Neural crest cell (in vitro differentiated cells): ENCODE measurements at regions not wholly inside any gene's neighbourhood (a gene's known extent, or its start where the extent isn't known, plus 50 kb on each side); places are given as distances from the start of the nearest gene placed in this dataset.

Experiments
- DNase-seq: peaks from one replicate; pipeline ENCODE4 v3.0.0; 2021; ENCODE audit warnings: low read depth, mixed read lengths, low spot score
- H3K27ac Mint-ChIP-seq: one replicate; pipeline ENCODE4 v1.8.0; 2021; ENCODE audit warnings: mild to moderate bottlenecking, mixed read lengths; ENCODE audit not compliant: unreplicated experiment
- H3K27me3 Mint-ChIP-seq: 2 replicates; pipeline ENCODE4 v1.8.0; 2021; ENCODE audit warnings: low read depth, mild to moderate bottlenecking, mixed read lengths
- H3K36me3 Mint-ChIP-seq: 2 replicates; pipeline ENCODE4 v1.8.0; 2021; ENCODE audit warnings: low read depth, mild to moderate bottlenecking, mixed read lengths
- H3K4me1 Mint-ChIP-seq: 2 replicates; pipeline ENCODE4 v1.8.0; 2021; ENCODE audit warnings: mixed read lengths
- H3K4me3 Mint-ChIP-seq: one replicate; pipeline ENCODE4 v1.8.0; 2021; ENCODE audit warnings: mild to moderate bottlenecking, mixed read lengths
- H3K9me3 Mint-ChIP-seq: 2 replicates; pipeline ENCODE4 v1.8.0; 2021; ENCODE audit warnings: mixed read lengths
- TF ChIP-seq, protein P1 (sequence below): fragments of 200-600 bp; sonication (generic); conservative IDR thresholded peaks from 2 replicates; pipeline ENCODE4 v1.5.0; 2021; ENCODE audit warnings: antibody characterized with exemption, mild to moderate bottlenecking

DNA sequence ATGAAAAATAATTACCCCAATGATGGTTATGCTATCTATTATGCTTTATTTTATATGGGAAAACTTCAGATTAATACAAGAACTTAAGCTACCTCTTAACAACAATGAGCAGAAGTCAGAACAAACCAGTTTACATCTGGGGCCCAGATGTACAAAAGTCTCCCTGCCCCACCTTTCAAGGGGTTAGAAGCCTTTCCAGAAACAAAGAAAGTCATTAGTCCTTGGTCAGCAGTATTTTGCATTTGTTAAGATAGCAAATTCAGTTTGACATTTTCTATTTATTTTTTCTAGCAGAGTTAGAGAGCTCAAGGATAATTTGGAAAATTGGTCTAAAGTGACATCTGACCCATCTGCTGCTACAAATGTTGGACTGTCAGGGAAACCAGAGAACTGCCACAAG is 478.7 kb upstream of the UBE2E2 start:
- no peak for DNase-seq
- TF ChIP-seq, protein P1, sequence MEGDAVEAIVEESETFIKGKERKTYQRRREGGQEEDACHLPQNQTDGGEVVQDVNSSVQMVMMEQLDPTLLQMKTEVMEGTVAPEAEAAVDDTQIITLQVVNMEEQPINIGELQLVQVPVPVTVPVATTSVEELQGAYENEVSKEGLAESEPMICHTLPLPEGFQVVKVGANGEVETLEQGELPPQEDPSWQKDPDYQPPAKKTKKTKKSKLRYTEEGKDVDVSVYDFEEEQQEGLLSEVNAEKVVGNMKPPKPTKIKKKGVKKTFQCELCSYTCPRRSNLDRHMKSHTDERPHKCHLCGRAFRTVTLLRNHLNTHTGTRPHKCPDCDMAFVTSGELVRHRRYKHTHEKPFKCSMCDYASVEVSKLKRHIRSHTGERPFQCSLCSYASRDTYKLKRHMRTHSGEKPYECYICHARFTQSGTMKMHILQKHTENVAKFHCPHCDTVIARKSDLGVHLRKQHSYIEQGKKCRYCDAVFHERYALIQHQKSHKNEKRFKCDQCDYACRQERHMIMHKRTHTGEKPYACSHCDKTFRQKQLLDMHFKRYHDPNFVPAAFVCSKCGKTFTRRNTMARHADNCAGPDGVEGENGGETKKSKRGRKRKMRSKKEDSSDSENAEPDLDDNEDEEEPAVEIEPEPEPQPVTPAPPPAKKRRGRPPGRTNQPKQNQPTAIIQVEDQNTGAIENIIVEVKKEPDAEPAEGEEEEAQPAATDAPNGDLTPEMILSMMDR: no peak
- H3K9me3 Mint-ChIP-seq: peaks cover 2% of the 10 kb centered on the region
- no peak overlapping the region for H3K27ac Mint-ChIP-seq
- no peak overlapping the region for H3K4me3 Mint-ChIP-seq
- H3K4me1 Mint-ChIP-seq: no peaks in the 10 kb centered on the region
- peaks cover 2% of the 10 kb centered on the region for H3K27me3 Mint-ChIP-seq
- H3K36me3 Mint-ChIP-seq: no peaks in the 10 kb centered on the region

DNA sequence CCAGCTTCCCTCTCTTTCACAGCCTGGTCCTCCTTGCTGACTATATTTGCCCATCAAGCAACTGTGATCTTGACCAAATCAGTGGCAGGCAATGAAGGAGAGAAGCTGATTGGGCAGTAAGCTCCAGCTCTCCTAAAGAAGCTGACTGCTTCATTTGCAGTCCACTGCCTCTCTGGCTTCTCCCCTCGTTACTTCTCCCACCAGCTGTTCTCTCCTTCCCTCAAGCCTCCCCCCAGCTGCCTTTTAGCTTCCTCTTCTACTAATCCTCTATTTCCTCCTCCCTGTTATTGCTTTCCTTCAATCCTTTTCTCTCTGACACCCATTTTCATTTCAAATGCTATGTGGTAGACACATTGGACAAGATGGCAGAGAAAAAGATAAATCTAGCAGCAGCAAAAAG is 474.7 kb upstream of the UBE2E2 start:
- no peak overlapping the region for H3K27ac Mint-ChIP-seq
- no peaks in the 10 kb centered on the region for H3K4me1 Mint-ChIP-seq
- H3K36me3 Mint-ChIP-seq: peaks cover 2% of the 10 kb centered on the region
- no peak for DNase-seq
- H3K4me3 Mint-ChIP-seq: no peak overlapping the region
- peaks cover 3% of the 10 kb centered on the region for H3K9me3 Mint-ChIP-seq
- TF ChIP-seq, protein P1: no peak
- peaks cover 2% of the 10 kb centered on the region for H3K27me3 Mint-ChIP-seq

- Mint-ChIP-seq H3K27ac (no peak overlapping the region), H3K27me3 (peaks cover 2% of the 10 kb centered on the region), H3K4me3 (no peak overlapping the region), H3K36me3 (peaks cover 2% of the 10 kb centered on the region), H3K4me1 (no peaks in the 10 kb centered on the region), H3K9me3 (peaks cover 3% of the 10 kb centered on the region)
- TF ChIP-seq, protein P1: no peak
- DNase-seq: no peak
Measured at GRCh38 chr3:22729212-22729611, 473.9 kb upstream of the UBE2E2 start.

- DNase-seq: no peak
- H3K4me3 Mint-ChIP-seq: no peak overlapping the region
- no peaks in the 10 kb centered on the region for H3K4me1 Mint-ChIP-seq
- peaks cover 2% of the 10 kb centered on the region for H3K36me3 Mint-ChIP-seq
- peaks cover 2% of the 10 kb centered on the region for H3K27me3 Mint-ChIP-seq
- H3K27ac Mint-ChIP-seq: no peak overlapping the region
- peaks cover 3% of the 10 kb centered on the region for H3K9me3 Mint-ChIP-seq
- TF ChIP-seq, protein P1: peak; percentile 62
Measured at GRCh38 chr3:22729981-22730380, 473.1 kb upstream of the UBE2E2 start.

DNA sequence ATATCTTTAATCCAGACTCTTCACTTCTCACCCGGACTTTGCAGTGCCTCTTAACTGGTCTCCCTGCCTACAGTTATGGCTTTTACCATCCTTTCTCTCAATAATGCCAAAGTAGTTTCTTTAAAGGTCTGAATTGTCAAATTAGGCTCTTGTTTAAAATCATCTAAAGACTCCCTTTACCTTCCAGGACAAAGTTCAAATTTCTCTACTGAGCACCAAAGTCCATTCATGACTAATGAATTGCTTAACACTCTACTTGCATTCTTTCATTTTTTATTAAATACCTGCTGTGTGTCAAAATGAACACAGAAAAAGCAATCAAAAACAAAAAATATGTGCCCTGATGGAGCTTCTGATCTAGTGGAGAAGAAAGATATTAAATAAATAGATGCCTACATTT is 472.4 kb upstream of the UBE2E2 start:
- peaks cover 2% of the 10 kb centered on the region for H3K27me3 Mint-ChIP-seq
- H3K9me3 Mint-ChIP-seq: peaks cover 3% of the 10 kb centered on the region
- TF ChIP-seq, protein P1: no peak
- H3K4me1 Mint-ChIP-seq: no peaks in the 10 kb centered on the region
- H3K27ac Mint-ChIP-seq: no peak overlapping the region
- no peak for DNase-seq
- peaks cover 2% of the 10 kb centered on the region for H3K36me3 Mint-ChIP-seq
- no peak overlapping the region for H3K4me3 Mint-ChIP-seq

DNA sequence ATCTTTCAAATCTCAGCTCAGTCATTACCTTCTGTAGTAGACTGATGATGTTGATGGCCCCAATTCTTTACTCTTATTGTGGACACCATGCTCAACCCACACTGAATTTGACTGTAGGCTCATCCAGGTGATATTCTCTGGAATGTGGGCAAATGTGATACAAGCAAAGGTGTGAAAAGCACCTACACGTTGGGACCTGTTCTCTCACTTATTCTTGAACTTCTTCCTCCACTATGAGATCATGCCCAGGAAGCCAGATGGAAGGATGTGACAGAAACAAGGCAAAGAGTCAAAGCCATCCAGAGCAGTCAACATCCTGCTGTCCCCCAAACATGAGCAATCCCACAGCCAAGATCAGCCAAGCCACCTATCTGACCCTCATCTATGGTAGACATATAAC is 471.2 kb upstream of the UBE2E2 start:
- peaks cover 3% of the 10 kb centered on the region for H3K9me3 Mint-ChIP-seq
- no peak for DNase-seq
- H3K27ac Mint-ChIP-seq: no peak overlapping the region
- H3K27me3 Mint-ChIP-seq: peaks cover 2% of the 10 kb centered on the region
- H3K36me3 Mint-ChIP-seq: peaks cover 2% of the 10 kb centered on the region
- TF ChIP-seq, protein P1: no peak
- H3K4me1 Mint-ChIP-seq: no peaks in the 10 kb centered on the region
- H3K4me3 Mint-ChIP-seq: no peak overlapping the region
